Caki2 (cell line): ENCODE measurements at regions not wholly inside any gene's neighbourhood (a gene's known extent, or its start where the extent isn't known, plus 50 kb on each side); places are given as distances from the start of the nearest gene placed in this dataset.
"Not testable (repeated sequence)": the region's sequence is repeated elsewhere in the genome, so short reads cannot be mapped to it uniquely, and the experiment has no call there.

Source experiments
- DNase-seq: peaks from one replicate; pipeline ENCODE4 v3.0.0-alpha.2; 2015; ENCODE audit warnings: low read depth
- in situ Hi-C: cut with HindIII; loops from 2 replicates; pipeline ENCODE4 v1.10.0; 2016; ENCODE audit warnings: low sequenced_read_pairs, low pct_unique_long_range_greater_than_20kb, mixed read lengths

DNA sequence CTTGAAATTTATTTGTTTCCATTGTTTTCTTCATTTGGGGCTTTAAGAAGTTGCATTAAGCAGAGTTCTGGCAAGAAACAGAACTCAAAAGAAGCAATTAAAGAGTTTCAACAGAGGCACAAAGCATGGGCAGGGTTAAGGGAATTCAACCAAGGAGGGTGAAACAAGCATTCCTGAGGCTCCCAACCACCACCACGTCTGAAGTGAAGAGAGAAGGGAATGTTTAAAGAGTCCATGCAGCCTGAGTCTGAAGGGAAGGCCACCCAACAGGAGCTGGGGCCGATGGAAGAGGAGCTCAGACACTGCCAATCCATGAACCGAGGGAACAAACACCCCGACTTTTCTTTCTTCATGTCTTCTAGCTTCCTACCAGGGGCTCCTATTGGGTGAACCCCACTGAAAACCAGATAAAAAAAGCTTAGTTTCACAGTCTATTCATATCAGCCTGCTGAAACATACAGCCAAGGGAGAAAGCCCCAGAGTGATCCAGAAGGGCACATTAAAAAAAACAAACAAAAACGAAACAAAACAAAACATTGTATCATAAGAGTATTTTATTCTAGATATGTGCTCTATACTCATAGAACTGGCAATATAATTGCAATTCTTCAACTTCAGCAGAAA lies 168.9 kb downstream of the SPDYE17 start:
- in situ Hi-C loops, DNase-seq: not testable (repeated sequence)

DNA sequence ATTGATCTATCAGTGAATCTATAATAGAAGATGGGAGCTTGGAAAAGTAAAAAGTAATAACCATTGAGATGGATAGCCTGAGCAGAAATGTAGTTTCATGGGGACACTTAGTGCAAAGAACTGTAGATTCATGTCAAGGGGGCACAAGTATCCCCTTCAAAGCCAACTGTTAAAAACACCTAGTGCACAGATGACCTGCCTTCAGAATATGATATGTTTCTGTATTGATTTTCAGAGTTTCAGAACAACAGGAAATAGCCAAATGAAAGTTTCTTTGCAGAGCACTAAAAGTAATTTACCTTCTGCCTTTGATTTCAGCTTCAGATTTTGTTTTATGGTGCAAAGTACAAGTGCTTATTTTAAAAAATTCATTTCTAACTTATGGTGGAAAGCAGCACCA lies 169.9 kb downstream of the SPDYE17 start:
- DNase-seq, in situ Hi-C loops: not testable (repeated sequence)

DNA sequence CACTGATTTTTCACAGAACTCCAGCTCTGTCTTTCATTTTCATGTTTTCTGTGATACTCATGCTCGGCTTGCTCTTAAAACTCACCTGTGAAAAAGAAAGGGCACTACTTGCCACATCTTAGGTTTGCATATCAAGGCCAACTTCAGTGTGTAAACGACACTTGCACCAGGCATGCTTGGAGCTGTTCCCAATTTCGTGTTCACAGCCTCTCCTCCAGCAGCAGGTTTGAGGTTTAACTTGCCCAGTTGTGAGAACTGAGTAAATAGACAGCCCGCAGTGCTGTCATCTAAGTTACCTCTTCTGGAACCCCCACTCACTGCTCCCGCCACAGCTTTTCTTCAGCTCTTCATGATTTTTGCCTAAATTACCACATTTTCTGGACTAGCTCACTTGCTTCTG lies 172.2 kb downstream of the SPDYE17 start:
- in situ Hi-C loops, DNase-seq: not testable (repeated sequence)

DNA sequence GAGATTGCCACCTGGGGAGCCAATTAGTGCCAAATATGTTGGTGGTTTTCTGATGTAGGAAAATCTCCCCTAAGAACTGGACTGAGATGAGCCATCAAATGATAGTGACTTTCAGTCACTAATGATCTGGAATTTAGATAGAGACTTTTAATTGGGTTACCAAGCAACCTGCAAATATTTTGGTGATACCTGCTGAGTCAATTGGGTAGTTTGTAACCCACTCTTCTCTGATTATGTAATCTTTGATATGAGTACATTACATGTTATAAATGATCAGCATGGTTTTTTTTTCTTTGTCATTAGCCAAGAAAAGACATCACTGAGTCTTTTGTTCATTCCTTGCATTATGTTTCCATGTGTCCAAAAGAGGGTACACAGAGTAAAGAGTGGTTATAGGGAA lies 177.5 kb downstream of the SPDYE17 start:
- in situ Hi-C loops, result not testable (repeated sequence)

DNA sequence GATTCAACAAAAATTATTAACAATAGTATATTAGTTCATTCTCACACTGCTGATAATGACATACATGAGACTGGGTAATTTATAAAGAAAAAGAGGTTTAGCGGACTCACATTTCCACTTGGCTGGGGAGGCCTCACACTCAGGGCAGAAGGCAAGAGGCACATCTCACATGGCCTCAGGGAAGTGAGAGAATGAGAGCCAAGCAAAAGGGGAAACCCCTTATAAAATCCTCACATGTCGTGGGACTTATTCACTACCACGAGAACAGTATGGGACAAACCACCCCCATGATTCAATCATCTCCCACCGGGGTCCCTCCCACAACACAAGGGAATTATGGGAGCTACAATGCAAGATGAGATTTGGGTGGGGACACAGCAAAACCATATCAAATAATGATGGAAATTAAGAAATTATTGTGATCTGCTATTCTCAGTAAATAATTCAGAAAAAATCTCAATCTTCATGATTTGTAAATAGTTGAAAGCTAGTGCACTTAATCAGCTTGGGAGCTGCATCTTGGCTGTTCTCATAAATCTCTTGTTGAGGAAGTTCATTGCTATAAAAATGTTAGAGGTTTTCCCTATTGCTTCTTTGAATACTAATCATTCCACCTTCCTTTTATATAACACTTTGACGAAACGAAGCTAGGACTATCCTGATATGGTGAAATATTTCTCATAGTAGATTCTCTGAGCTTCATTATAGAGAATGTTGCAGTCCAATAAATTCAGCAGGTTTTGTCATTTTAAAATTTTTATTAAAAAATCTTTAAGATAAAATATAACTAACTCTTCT lies 179.2 kb downstream of the SPDYE17 start:
- DNase-seq, in situ Hi-C loops: not testable (repeated sequence)

More for the DNA sequence above, 177.5 kb downstream of the SPDYE17 start:
- not testable (repeated sequence) for DNase-seq

DNA sequence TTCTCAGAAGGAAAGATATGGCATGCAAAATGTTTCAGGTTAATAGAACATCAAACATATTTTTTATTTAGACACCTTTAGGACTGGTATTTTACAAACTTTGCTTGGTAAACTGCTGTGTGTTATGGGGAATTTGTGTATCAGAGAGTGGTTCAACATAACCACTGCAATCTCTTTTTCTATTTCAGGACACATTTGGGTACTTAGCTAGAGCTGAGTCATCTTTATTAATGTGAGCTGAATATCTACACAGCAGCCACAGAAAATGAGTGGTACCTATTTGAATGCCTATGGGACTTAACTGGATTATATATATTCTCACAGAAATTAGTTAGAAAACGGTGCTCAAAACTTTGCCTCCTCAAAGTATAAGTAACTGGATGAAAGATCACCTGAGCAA lies 179.8 kb downstream of the SPDYE17 start:
- in situ Hi-C loops, DNase-seq: not testable (repeated sequence)

DNA sequence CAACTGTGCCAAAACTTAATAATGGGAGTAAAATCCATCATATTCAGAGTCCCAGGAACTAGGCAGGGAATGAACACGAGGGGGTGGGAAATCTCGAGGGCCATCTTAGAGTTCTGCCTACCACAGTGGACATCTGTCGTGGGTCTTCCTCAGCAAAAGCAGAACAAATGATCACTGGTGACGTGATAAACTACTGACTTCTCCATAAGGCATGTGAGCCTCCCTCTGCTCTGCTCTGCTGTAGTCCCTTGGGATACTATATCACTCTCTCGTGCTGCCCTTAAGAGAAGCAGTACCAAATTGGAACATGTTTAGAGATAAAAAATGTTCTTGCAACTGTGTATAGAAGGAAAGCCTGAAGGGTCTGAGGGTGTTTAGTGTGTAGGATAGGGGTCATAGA lies 180.5 kb downstream of the SPDYE17 start:
- in situ Hi-C loops, DNase-seq: not testable (repeated sequence)

DNA sequence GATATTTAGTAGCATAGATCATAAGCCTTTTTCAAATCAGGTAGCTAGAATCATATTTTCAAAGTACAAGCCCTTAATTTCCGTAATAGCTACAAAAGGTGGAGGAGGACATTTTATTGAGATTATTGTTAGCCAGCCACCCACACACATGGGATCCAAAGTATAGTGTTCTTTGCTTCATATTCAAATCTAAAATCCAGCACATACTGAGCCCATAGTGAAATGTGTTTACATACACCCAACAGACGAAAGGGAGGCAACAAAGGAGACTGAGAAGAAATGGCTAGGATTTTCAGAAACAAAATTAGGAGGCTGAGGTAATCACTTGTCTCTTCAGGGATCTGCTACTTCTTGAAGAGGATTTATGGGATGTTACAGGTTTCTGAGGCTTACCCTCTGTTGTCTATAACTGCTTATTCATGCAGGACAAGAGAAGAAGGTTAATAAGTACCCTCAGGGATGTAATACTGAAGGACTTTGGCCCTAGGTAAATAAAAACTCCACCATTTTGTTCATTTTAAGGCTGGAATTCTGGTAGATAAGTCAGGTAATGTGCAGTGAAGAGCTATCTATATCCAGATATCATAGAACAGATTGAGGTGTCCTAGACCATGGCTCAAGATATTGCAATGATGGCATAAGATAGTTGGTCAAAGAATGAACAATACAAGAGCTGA lies 182.1 kb downstream of the SPDYE17 start:
- peak; percentile 14 for DNase-seq

DNA sequence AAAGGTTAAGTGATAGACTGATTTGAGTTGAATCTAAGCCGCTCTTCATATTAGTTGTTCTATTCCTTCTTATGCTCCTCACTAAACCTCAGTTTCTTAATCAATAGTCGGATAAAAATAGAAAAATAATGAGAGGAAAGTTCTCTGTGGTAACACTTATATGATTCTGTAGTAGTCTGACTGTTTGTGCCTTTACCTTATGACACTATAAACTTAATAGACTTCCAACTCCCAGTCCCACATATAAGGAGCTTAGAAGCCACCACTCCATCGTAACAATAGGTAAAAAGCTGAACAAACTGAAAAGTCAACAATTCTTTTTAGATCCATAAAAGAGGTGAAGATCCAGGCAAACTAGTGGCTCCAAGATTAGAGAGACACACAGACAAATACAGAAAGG lies 192.3 kb downstream of the SPDYE17 start:
- DNase-seq, in situ Hi-C loops: not testable (repeated sequence)

More for the DNA sequence above, 182.1 kb downstream of the SPDYE17 start:
- in situ Hi-C loops, result not testable (repeated sequence)

DNA sequence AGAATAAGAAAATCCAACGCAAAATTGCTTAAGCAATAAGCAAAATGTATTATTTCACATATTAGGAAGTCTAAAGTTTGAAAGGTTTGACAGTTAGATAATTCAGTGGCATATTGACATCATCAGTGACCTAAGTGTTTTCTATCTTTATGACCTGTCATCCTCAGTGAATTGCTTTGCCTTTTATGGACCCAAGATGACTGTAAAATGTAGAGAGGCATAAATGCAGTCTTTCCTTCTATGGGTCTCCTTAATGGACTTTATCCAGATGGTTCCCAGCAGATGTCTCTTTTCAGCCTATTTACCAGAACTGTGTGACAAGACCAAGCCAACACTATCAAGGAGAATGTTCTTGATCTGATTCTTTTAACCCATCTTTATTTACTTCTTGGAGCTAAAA lies 192.9 kb downstream of the SPDYE17 start:
- DNase-seq, in situ Hi-C loops: not testable (repeated sequence)

DNA sequence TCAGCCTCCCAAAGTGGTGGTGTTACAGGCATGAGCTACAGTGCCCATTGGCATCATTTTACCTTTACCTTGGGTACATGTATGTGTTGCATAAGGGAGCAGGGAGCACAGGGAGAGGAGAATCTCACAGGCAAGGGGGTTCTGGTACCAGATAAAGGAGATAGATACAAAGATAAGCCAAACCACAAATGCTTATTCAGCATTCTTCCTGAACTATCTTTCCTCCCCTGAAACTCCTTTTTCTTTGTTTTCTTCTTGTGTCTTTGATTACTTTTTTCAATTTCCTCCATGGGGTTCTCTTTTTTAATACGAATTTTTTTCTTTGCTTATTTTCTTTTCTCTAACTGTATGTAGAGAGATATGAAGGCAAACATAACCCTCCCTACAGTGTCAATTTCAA lies 193.8 kb downstream of the SPDYE17 start:
- in situ Hi-C loops, DNase-seq: not testable (repeated sequence)

DNA sequence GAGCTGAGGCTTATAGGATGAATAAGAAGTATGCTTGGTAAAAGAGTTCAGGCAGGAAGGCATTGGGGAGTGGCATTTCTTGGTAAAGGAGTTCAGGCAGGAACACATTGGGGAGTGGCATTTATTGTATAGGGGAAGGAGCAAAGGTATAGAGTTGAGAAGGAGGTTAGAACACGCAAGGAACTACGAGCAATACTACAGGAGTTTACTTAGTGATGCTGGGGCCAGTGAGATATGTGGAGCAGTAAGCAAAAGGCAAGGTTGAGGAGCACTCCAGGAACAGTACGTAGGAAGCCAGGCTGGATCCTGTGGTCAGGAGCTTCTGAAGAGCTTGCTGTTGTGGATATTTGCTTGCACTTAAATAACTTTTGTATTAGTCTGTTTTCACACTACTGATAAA lies 202.2 kb upstream of the POMZP3 start:
- in situ Hi-C loops, DNase-seq: not testable (repeated sequence)

DNA sequence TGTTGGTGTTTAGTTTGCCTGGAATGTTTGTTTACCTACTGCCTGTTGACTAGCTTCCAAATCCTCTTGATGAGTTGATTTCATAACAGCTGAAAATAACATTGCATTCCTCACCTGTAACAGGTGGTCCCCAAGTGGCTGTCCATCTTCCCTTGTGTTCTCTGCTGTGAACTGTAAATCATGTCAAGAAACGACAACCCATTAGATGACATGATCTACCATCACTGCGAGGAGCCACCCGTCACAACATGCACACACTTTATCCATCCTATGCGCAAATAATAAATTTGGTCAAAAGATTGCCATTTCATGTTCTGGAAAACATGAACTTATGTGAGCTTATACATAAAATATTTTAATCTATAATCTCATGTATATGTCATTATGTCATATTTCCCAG lies 199.1 kb upstream of the POMZP3 start:
- DNase-seq, in situ Hi-C loops: not testable (repeated sequence)

DNA sequence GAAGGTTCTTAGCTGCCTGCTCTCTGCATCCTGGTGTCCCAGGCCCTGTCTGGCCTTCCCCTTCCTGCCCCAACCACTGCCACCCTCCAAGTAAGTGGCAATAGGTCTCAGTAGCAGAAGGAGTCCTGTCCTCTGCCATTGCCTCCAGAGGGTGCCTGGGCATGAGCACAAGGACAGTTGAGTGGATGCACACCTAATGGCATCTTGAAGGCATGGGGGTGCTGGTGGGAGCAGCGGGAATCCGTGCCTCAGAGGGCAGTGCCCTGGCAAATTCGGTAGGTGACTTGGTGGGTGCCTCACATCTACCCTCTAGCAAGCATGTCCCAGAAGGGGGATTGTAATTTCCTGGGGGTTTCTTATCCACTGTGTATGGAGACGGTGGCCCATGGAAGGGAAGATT lies 182.8 kb upstream of the POMZP3 start:
- in situ Hi-C loops, DNase-seq: not testable (repeated sequence)

DNA sequence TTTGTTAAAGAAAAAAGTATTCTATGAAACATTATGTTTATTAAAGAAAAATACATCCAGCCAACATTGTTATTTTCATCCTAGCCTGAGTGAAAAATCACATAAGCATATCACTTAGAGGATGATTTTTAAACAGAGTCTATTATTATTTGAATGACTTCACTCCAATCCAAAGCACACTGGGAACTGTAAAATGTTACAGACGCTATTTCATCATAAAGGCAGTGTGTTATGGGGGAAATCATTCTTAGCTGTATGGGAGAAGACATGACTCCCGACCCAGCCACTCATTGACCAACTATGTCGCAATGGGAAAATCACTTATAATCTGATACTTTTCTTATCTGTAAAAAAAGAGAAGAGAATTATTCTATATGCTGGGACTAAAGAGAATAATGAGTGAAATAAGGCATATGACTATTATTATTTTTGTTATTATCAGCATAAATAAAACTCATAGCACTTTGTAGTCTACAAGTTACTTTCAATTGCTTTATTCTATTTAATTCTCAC lies 180.6 kb upstream of the POMZP3 start:
- in situ Hi-C loops, DNase-seq: not testable (repeated sequence)

DNA sequence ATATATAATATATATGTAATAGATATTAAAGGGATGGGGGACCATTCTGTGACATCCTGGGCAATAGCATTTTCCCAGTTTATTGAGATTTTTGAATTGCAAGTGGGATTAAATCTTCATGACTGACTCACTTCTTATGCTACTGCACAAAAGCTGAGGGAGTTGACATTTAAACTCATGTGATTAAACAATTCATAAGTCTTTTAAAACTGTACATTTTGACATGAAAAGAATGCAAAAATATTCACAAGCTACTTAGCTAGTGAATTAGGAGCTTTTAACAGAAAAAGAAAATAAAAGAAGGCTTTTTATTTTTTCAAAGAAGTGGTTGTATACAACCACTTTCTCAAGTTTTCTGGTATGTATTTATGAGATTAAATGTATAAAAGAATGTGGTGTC lies 179.4 kb upstream of the POMZP3 start:
- in situ Hi-C loops, DNase-seq: not testable (repeated sequence)

DNA sequence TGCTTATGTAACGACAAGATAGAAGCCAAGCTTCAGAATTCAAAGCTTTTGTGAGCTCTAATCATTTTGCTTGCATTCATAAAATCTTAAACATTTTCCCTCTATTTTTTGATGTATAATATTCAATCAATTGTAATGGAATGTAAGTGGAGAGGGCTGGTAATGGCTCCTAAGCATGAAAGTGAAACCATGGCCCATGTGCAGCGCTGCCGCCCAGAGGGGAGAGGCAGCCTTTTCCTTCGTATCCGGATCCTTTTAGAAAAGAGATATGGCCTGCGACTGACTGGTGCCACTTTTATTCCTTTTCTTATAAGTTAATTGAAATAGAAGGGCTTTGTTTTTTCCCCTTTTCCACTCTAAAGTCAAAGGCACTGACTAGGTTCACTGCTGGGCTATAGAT lies 178.9 kb upstream of the POMZP3 start:
- in situ Hi-C loops, DNase-seq: not testable (repeated sequence)

DNA sequence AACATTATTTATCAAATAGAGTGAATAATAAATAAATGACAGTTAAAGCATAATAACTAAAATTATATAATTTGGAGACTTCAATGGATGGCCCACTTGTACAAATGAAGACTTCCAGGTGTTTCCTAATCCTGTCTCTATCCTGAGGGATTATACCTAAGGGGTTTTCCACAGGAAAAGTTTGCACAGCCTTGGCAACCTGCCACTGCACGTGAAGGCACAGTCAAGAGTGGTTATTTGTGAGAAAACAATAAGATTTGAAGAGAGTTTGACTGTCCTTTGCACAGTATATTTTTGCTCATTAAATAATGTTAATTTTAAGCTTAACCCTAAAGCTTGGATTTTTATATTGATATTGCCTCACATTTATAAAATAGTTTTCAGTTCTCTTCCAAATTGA lies 178.2 kb upstream of the POMZP3 start:
- DNase-seq, in situ Hi-C loops: not testable (repeated sequence)

DNA sequence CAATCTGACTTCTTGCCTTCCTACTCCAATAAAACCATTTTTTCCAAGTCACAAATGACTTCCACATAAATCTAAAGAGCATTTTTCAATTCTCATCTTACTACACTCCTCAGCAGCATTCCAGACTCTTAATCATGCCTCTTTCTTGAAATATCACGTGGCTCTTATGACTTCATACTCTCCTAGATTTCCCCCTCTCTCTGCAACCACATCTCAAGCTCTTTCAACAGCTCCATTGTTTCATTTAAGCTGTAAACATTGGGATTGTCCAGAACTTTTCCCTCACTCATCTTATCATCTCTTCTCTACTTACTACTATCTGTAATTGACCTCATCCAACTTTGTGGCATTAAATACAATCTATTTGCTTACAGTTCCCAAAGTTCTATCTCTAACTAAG lies 170.6 kb upstream of the POMZP3 start:
- in situ Hi-C loops, DNase-seq: not testable (repeated sequence)
